SJCRH30 (cell line): ENCODE measurements at regions not wholly inside any gene's neighbourhood (a gene's known extent, or its start where the extent isn't known, plus 50 kb on each side); places are given as distances from the start of the nearest gene placed in this dataset.

Source experiments
- DNase-seq, 2 experiments: peaks; one replicate each; pipeline ENCODE4 v3.0.0-alpha.2; 2015 to 2020
- H3K27ac ChIP-seq: fragments of 250-450 bp; sonication (Bioruptor Pico); 2 replicates; pipeline ENCODE4 v1.5.1; 2020; ENCODE audit warnings: mild to moderate bottlenecking, moderate library complexity
- H3K27me3 ChIP-seq: fragments of 250-450 bp; sonication (Bioruptor Pico); 2 replicates; pipeline ENCODE4 v1.5.1; 2020; ENCODE audit warnings: mild to moderate bottlenecking, moderate library complexity
- H3K36me3 ChIP-seq: fragments of 250-450 bp; sonication (Bioruptor Pico); 2 replicates; pipeline ENCODE4 v1.5.1; 2020; ENCODE audit warnings: mild to moderate bottlenecking, moderate library complexity
- H3K4me1 ChIP-seq: fragments of 250-450 bp; sonication (Bioruptor Pico); 2 replicates; pipeline ENCODE4 v1.5.1; 2020; ENCODE audit warnings: mild to moderate bottlenecking, moderate library complexity
- H3K4me3 ChIP-seq: fragments of 250-450 bp; sonication (Bioruptor Pico); 2 replicates; pipeline ENCODE4 v1.5.1; 2020; ENCODE audit warnings: mild to moderate bottlenecking, moderate library complexity
- H3K9me3 ChIP-seq: fragments of 250-450 bp; sonication (Bioruptor Pico); replicated peaks from 2 replicates; pipeline ENCODE4 v1.5.1; 2020; ENCODE audit warnings: mild to moderate bottlenecking, moderate library complexity

GRCh38 chr2:217664761-217665160 is 338.0 kb downstream of the TNS1 start:
- H3K36me3 ChIP-seq = no peaks in the 10 kb centered on the region
- H3K27ac ChIP-seq = no peak overlapping the region
- no peak overlapping the region for H3K4me3 ChIP-seq
- no peaks in the 10 kb centered on the region for H3K27me3 ChIP-seq
- H3K9me3 ChIP-seq = no peaks in the 10 kb centered on the region
- peaks cover 10% of the 10 kb centered on the region for H3K4me1 ChIP-seq
- DNase-seq = no peak

GRCh38 chr2:217662984-217663602 is 339.7 kb downstream of the TNS1 start:
- Histone ChIP-seq H3K4me3 (no peak overlapping the region), H3K27ac (no peak overlapping the region), H3K9me3 (no peaks in the 10 kb centered on the region), H3K4me1 (peaks cover 21% of the 10 kb centered on the region), H3K36me3 (no peaks in the 10 kb centered on the region), H3K27me3 (no peaks in the 10 kb centered on the region)
- no peak for DNase-seq

- Histone ChIP-seq H3K4me1 (peaks cover 21% of the 10 kb centered on the region), H3K27ac (no peak overlapping the region), H3K27me3 (no peaks in the 10 kb centered on the region), H3K36me3 (no peaks in the 10 kb centered on the region), H3K4me3 (no peak overlapping the region), H3K9me3 (no peaks in the 10 kb centered on the region)
- no peak for DNase-seq
These were observed 341.4 kb downstream of the TNS1 start for GRCh38 chr2:217661378-217661777.

GRCh38 chr2:217660423-217660822 is 342.4 kb downstream of the TNS1 start:
- Histone ChIP-seq H3K9me3 (no peaks in the 10 kb centered on the region), H3K36me3 (no peaks in the 10 kb centered on the region), H3K4me3 (no peak overlapping the region), H3K4me1 (peaks cover 21% of the 10 kb centered on the region), H3K27me3 (no peaks in the 10 kb centered on the region), H3K27ac (no peak overlapping the region)
- DNase-seq = peak; percentile 28 to 52

- Histone ChIP-seq H3K36me3 (no peaks in the 10 kb centered on the region), H3K4me1 (peaks cover 21% of the 10 kb centered on the region), H3K4me3 (no peak overlapping the region), H3K9me3 (no peaks in the 10 kb centered on the region), H3K27me3 (no peaks in the 10 kb centered on the region), H3K27ac (peak overlapping the region; percentile 6; the same call in 1 of the 2 replicates)
- DNase-seq = peak in 1 of 2 experiments; percentile 78
These were observed 344.0 kb downstream of the TNS1 start for GRCh38 chr2:217658806-217659205.

GRCh38 chr2:217657252-217657651 is 345.5 kb downstream of the TNS1 start:
- DNase-seq = no peak
- Histone ChIP-seq H3K4me1 (peaks cover 31% of the 10 kb centered on the region), H3K27ac (no peak overlapping the region), H3K9me3 (no peaks in the 10 kb centered on the region), H3K4me3 (no peak overlapping the region), H3K27me3 (no peaks in the 10 kb centered on the region), H3K36me3 (no peaks in the 10 kb centered on the region)

- Histone ChIP-seq H3K9me3 (no peaks in the 10 kb centered on the region), H3K4me3 (no peak overlapping the region), H3K4me1 (peaks cover 31% of the 10 kb centered on the region), H3K27ac (no peak overlapping the region), H3K27me3 (no peaks in the 10 kb centered on the region), H3K36me3 (no peaks in the 10 kb centered on the region)
- no peak for DNase-seq
These were observed 346.5 kb downstream of the TNS1 start for GRCh38 chr2:217656316-217656715.

GRCh38 chr2:217655651-217656050 is 347.1 kb downstream of the TNS1 start:
- no peak for DNase-seq
- Histone ChIP-seq H3K4me1 (peaks cover 30% of the 10 kb centered on the region), H3K27ac (no peak overlapping the region), H3K36me3 (no peaks in the 10 kb centered on the region), H3K27me3 (no peaks in the 10 kb centered on the region), H3K9me3 (no peaks in the 10 kb centered on the region), H3K4me3 (no peak overlapping the region)

- no peaks in the 10 kb centered on the region for H3K36me3 ChIP-seq
- H3K4me1 ChIP-seq = peaks cover 25% of the 10 kb centered on the region
- DNase-seq = no peak
- H3K4me3 ChIP-seq = no peak overlapping the region
- no peaks in the 10 kb centered on the region for H3K9me3 ChIP-seq
- H3K27me3 ChIP-seq = no peaks in the 10 kb centered on the region
- no peak overlapping the region for H3K27ac ChIP-seq
These were observed 348.6 kb downstream of the TNS1 start for GRCh38 chr2:217654168-217654567.

- no peak overlapping the region for H3K27ac ChIP-seq
- H3K9me3 ChIP-seq = no peaks in the 10 kb centered on the region
- H3K4me1 ChIP-seq = peaks cover 15% of the 10 kb centered on the region
- peak in 1 of 2 experiments; percentile 29 for DNase-seq
- H3K27me3 ChIP-seq = no peaks in the 10 kb centered on the region
- no peaks in the 10 kb centered on the region for H3K36me3 ChIP-seq
- no peak overlapping the region for H3K4me3 ChIP-seq
These were observed 349.8 kb downstream of the TNS1 start for GRCh38 chr2:217652761-217653639.

GRCh38 chr2:217650716-217651360 is 352.0 kb downstream of the TNS1 start:
- DNase-seq = peak; percentile 57 to 84
- H3K4me3 ChIP-seq = no peak overlapping the region
- H3K27me3 ChIP-seq = no peaks in the 10 kb centered on the region
- no peak overlapping the region for H3K27ac ChIP-seq
- no peaks in the 10 kb centered on the region for H3K9me3 ChIP-seq
- H3K4me1 ChIP-seq = peaks cover 16% of the 10 kb centered on the region
- H3K36me3 ChIP-seq = no peaks in the 10 kb centered on the region

GRCh38 chr2:217650229-217650628 is 352.6 kb downstream of the TNS1 start:
- H3K4me1 ChIP-seq = peaks cover 20% of the 10 kb centered on the region
- H3K27me3 ChIP-seq = no peaks in the 10 kb centered on the region
- no peak overlapping the region for H3K27ac ChIP-seq
- no peak overlapping the region for H3K4me3 ChIP-seq
- H3K36me3 ChIP-seq = no peaks in the 10 kb centered on the region
- H3K9me3 ChIP-seq = no peaks in the 10 kb centered on the region
- no peak for DNase-seq

GRCh38 chr2:217647925-217648324 is 354.9 kb downstream of the TNS1 start:
- H3K36me3 ChIP-seq = no peaks in the 10 kb centered on the region
- no peak for DNase-seq
- H3K27ac ChIP-seq = no peak overlapping the region
- H3K9me3 ChIP-seq = no peaks in the 10 kb centered on the region
- peaks cover 38% of the 10 kb centered on the region for H3K4me1 ChIP-seq
- no peak overlapping the region for H3K4me3 ChIP-seq
- no peaks in the 10 kb centered on the region for H3K27me3 ChIP-seq

GRCh38 chr2:217647226-217647625 is 355.6 kb downstream of the TNS1 start:
- Histone ChIP-seq H3K4me1 (peaks cover 39% of the 10 kb centered on the region), H3K9me3 (no peaks in the 10 kb centered on the region), H3K27me3 (no peaks in the 10 kb centered on the region), H3K27ac (no peak overlapping the region), H3K36me3 (no peaks in the 10 kb centered on the region), H3K4me3 (no peak overlapping the region)
- no peak for DNase-seq

GRCh38 chr2:217645896-217646295 is 356.9 kb downstream of the TNS1 start:
- Histone ChIP-seq H3K9me3 (no peaks in the 10 kb centered on the region), H3K27ac (no peak overlapping the region), H3K4me3 (no peak overlapping the region), H3K27me3 (no peaks in the 10 kb centered on the region), H3K36me3 (no peaks in the 10 kb centered on the region), H3K4me1 (peaks cover 41% of the 10 kb centered on the region)
- DNase-seq = no peak
